ENCODE measurements at regions not wholly inside any gene's neighbourhood (a gene's known extent, or its start where the extent isn't known, plus 50 kb on each side); places are given as distances from the start of the nearest gene placed in this dataset.

GRCh38 chrX:96432647-96433046 is 252.0 kb upstream of the DIAPH2 start:
- ATAC-seq (ENCODE audit: poor library complexity) (no peak), DNase-seq (no peak)
- ChIA-PET CTCF (no interaction called here), POLR2A (no interaction called here)
- Mint-ChIP-seq H3K4me3 (no peak overlapping the region), H3K9me3 (no peaks in the 10 kb centered on the region), H3K27ac (no peak overlapping the region), H3K27me3 (no peaks in the 10 kb centered on the region), H3K36me3 (ENCODE audit: low read depth) (no peaks in the 10 kb centered on the region), H3K4me1 (ENCODE audit: low read depth) (no peaks in the 10 kb centered on the region)
- no peaks in the 10 kb centered on the region for H3K9me3 ChIP-seq (ENCODE audit: control insufficient read depth in 1 of 2, insufficient read depth in 1 of 2, low read length in 2 of 2)
- no peak for TF ChIP-seq CTCF (IDR thresholded peaks at IDR 0.05)
- H3K27ac ChIP-seq (ENCODE audit: low read depth in 1 of 2, low read length in 2 of 2), result no peak overlapping the region
- intact Hi-C loops (cut with DNase I, micrococcal nuclease), result no loop called here
- no peak overlapping the region for H3K4me3 ChIP-seq (ENCODE audit: low read length)
- H3K27me3 ChIP-seq (ENCODE audit: control insufficient read depth in 1 of 2, insufficient read depth in 2 of 2, low read length in 2 of 2), result no peaks in the 10 kb centered on the region
- H3K4me1 ChIP-seq (ENCODE audit: insufficient read depth, low read length), result no peaks in the 10 kb centered on the region
- H3K36me3 ChIP-seq (ENCODE audit: insufficient read depth, low read length), result no peaks in the 10 kb centered on the region

- ChIA-PET POLR2A (no interaction called here), CTCF (no interaction called here)
- H3K27ac ChIP-seq (ENCODE audit: low read depth in 1 of 2, low read length in 2 of 2), result no peak overlapping the region
- H3K36me3 Mint-ChIP-seq (ENCODE audit: low read depth), result no peaks in the 10 kb centered on the region
- no peaks in the 10 kb centered on the region for H3K27me3 Mint-ChIP-seq
- DNase-seq (no peak), ATAC-seq (ENCODE audit: poor library complexity) (no peak)
- H3K9me3 Mint-ChIP-seq, result no peaks in the 10 kb centered on the region
- no peak overlapping the region for H3K4me3 ChIP-seq (ENCODE audit: low read length)
- H3K4me1 Mint-ChIP-seq (ENCODE audit: low read depth), result no peaks in the 10 kb centered on the region
- no peak overlapping the region for H3K4me3 Mint-ChIP-seq
- H3K27ac Mint-ChIP-seq, result no peak overlapping the region
- H3K9me3 ChIP-seq (ENCODE audit: control insufficient read depth in 1 of 2, insufficient read depth in 1 of 2, low read length in 2 of 2), result no peaks in the 10 kb centered on the region
- no peaks in the 10 kb centered on the region for H3K27me3 ChIP-seq (ENCODE audit: control insufficient read depth in 1 of 2, insufficient read depth in 2 of 2, low read length in 2 of 2)
- H3K4me1 ChIP-seq (ENCODE audit: insufficient read depth, low read length), result no peaks in the 10 kb centered on the region
- H3K36me3 ChIP-seq (ENCODE audit: insufficient read depth, low read length), result no peaks in the 10 kb centered on the region
- intact Hi-C loops (cut with DNase I, micrococcal nuclease), result no loop called here
- TF ChIP-seq CTCF (IDR thresholded peaks at IDR 0.05), result no peak
Observed at GRCh38 chrX:96433409-96434077, 251.1 kb upstream of the DIAPH2 start.

- no peak for TF ChIP-seq CTCF (IDR thresholded peaks at IDR 0.05)
- no peak overlapping the region for H3K27ac Mint-ChIP-seq
- no peak for ATAC-seq (ENCODE audit: poor library complexity)
- H3K4me1 Mint-ChIP-seq (ENCODE audit: low read depth), result no peaks in the 10 kb centered on the region
- H3K36me3 ChIP-seq (ENCODE audit: insufficient read depth, low read length), result no peaks in the 10 kb centered on the region
- ChIA-PET CTCF (no interaction called here), POLR2A (no interaction called here)
- no peaks in the 10 kb centered on the region for H3K9me3 ChIP-seq (ENCODE audit: control insufficient read depth in 1 of 2, insufficient read depth in 1 of 2, low read length in 2 of 2)
- no peaks in the 10 kb centered on the region for H3K36me3 Mint-ChIP-seq (ENCODE audit: low read depth)
- intact Hi-C loops (cut with DNase I, micrococcal nuclease), result no loop called here
- no peaks in the 10 kb centered on the region for H3K4me1 ChIP-seq (ENCODE audit: insufficient read depth, low read length)
- H3K4me3 ChIP-seq (ENCODE audit: low read length), result no peak overlapping the region
- H3K4me3 Mint-ChIP-seq, result no peak overlapping the region
- H3K9me3 Mint-ChIP-seq, result no peaks in the 10 kb centered on the region
- H3K27ac ChIP-seq (ENCODE audit: low read depth in 1 of 2, low read length in 2 of 2), result no peak overlapping the region
- no peaks in the 10 kb centered on the region for H3K27me3 Mint-ChIP-seq
- no peaks in the 10 kb centered on the region for H3K27me3 ChIP-seq (ENCODE audit: control insufficient read depth in 1 of 2, insufficient read depth in 2 of 2, low read length in 2 of 2)
- no peak for DNase-seq
Observed at GRCh38 chrX:96435378-96436035, 249.1 kb upstream of the DIAPH2 start.

Data from CD4-positive, alpha-beta T cell (primary cell).